ENCODE measurements at regions not wholly inside any gene's neighbourhood (a gene's known extent, or its start where the extent isn't known, plus 50 kb on each side); places are given as distances from the start of the nearest gene placed in this dataset.

GRCh38 chr14:85442996-85443395, 86.9 kb upstream of the FLRT2 start:
- no peak for DNase-seq

DNA sequence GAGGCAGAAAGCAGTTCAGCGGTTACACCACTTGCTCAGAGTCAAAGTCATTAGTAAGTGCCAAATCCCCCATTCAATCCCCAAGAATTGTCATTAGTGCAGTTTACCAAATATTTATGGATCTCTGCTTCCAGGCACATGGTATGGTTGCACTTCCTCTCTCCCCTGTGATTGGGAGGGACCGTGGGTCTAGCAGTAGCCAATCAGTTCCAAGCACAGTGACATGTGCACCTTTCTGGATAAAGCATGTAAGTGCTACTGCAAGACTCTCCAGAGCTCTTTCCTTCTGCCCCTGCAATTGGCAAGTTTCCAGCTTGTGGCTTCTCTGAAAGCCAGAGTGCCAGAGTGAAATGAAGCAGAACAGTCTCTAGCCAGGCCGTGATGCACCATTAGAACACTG, 85.3 kb upstream of the FLRT2 start:
- DNase-seq, result no peak

DNA sequence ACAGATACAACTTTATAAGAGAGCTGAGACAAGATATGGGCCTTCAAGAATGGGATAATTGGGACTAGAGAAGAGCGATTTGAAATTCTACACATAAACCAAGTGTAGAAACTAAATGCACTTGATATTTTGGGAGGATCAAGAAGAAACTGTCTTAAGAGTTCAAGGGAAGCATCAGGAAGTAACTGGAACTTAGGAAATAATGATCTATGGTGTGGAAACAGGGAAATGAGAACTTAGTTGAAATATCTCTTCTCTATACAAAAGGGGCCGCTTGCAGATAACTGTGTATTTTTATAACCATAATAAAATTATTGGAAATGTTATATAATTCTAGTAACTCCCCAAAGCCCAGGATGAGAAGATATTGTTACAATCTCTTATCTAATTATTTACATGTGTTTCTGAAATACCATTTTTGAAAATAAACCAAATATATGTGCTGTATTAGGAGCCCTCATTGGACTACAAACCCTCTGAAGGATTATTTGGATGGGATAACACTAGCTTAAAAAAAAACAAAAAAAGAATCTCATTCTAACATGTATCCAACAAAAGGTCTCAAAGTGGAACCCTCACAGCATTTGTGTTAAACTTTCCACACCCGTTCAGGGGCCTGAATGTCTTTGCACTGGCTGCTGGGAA, 84.7 kb upstream of the FLRT2 start:
- no peak for DNase-seq

DNA sequence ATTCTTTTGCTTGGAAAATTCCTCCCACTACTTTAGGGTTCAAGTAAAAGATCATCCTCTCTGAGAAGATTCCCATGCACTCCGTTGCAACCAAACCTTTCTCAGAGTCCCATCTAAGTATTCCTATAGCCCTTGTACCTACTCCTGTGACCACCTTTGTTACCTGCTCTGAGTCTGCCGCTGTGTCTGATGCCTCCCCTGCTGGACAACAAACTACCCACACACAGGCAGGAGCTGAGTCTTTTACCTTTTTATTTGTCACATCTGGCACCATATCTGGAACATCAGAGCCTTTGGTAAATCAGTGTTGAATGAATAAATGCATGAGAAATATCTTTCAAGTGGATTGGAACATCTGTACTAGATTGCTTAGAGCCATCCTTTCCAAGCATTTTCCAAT, 82.1 kb upstream of the FLRT2 start:
- DNase-seq, result no peak

DNA sequence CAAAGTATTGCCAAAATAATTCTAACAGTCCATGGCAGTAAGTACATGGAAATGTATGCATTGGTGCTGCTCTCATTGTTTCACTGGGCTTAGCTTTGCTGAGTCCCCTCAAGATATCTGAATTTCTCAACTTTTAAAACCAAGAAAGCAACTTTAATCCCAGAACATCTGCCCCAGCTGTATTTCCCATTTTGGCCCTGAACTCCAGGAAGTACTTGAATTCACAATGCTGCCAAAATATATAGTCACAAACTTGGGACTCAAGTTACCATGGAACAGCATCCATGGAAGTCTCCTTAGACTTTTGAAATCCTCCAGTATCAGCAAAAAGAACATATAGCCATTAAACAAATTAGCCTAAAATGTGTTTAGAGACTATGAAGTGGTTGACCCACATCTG, 78.5 kb upstream of the FLRT2 start:
- DNase-seq, result no peak

- DNase-seq, result no peak
Measured at GRCh38 chr14:85453401-85454225, 76.3 kb upstream of the FLRT2 start.

DNA sequence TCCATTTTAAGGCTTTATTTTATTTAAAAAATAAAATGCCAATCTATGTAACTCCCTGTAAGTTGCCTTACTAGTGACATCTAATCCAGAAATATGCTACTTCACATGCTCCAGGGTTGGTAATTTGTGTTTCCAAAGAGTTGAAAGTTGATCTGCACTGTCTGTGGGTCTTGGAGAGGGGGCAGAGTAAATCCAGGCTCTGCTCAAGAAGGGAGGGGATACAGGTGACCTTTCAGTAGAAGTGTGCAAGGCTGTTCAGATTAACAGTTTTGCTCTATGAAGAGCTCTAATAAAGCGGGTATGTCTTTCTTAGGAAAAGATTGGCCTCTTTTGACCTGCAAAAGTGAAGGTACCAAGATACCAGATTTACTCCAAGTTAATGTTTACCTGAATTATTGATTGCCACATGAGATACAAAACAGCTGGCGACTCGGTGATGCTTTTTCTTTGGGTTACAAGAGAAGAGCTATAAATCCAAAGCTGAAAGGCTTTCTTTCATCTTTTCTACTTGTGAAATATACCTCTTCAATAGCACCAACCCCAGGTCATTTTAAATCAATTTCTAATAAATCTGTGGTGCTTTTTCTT, 75.6 kb upstream of the FLRT2 start:
- no peak for DNase-seq

DNA sequence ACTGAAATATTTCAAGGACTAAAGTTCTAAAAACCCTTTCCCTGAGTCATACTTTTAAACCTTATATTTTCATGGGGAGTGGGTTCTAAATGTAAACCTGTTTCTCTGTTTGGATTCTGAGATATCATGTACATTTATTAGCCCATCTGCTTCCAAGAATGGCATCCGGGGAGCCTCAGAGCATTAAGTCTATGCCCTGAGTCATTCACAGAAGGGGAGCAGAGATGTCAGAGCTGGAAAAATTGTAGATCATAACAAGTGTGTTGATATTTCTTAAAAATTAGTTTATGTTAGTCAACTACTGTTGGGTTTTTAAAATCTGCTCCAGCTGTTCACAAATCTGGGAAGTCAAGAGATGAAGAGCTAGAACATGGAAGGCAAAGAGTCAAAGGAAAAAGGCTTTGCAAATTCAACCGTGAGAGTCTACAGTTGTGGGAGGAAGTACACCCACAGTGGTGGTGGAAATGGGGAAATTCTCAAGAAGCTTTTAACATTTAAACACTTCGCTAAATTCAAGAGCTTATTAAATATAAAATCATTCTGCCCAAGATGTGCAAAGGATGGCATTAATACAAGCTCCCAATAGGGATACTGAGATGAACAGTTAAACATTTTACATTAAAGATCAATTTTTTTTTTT, 70.5 kb upstream of the FLRT2 start:
- no peak for DNase-seq

DNA sequence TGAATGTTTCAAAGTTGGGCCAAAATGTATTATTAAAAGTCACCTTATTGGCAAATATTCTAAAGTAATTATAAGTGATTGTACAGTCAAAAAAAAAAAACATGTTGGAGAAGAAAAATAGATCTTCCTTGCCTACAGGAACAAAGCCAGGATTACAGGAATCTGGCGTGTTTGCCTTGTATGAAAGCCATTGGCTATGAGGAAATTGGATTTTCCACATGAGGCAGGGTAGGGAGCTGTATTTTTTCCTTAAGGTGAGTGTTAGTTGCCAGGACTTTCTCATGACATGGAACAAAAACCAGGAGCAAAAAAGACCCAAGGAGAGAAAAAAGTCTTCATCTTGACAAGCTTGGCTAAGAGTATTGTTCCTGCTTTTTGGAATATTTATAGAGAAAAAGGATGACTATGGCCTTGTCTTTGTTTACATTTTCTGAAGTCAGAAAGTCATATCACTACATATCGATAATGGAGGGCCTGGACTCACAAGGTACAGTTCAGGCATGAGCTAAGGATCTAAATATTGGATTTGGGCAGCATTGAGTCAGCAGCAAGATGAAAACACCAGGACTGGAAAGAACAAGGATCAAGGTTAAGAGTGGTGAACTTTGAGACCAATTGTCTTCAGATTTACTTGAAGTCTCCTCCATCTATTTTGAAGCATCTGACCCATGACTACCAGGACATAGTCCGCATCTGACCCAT, 68.4 kb upstream of the FLRT2 start:
- DNase-seq, result no peak

- no peak for DNase-seq
Measured at GRCh38 chr14:85463512-85463911, 66.4 kb upstream of the FLRT2 start.

GRCh38 chr14:85464135-85464895, 65.6 kb upstream of the FLRT2 start:
- DNase-seq, result no peak

DNA sequence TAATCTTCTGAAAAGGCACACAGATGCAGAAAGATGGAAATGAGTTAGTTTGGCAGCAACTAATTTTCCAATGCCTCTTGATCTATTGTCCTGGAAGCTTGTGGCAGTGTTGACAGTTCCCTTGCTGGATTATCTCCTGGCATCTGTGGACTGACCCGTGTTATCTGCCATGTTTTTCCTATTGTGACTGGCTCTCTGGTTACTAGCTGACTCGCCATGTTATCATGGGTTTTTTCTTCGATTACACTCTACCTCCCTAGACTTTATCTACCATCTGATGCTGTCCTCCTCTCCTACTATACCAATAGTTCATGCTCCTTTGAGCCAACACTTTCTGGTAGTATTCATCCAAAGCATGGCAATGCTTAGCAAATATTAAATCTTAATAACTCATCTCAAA, 63.3 kb upstream of the FLRT2 start:
- DNase-seq, result no peak

- no peak for DNase-seq
Measured at GRCh38 chr14:85468816-85469215, 61.1 kb upstream of the FLRT2 start.

GRCh38 chr14:85471156-85471555, 58.8 kb upstream of the FLRT2 start:
- DNase-seq, result no peak

- peak; percentile 27 for DNase-seq
Measured at GRCh38 chr14:85471744-85472143, 58.2 kb upstream of the FLRT2 start.

- no peak for DNase-seq
Measured at GRCh38 chr14:85474431-85474830, 55.5 kb upstream of the FLRT2 start.

- DNase-seq, result no peak
Measured at GRCh38 chr14:85475113-85475512, 54.8 kb upstream of the FLRT2 start.

- DNase-seq, result no peak
Measured at GRCh38 chr14:85479306-85479705, 50.6 kb upstream of the FLRT2 start.

DNA sequence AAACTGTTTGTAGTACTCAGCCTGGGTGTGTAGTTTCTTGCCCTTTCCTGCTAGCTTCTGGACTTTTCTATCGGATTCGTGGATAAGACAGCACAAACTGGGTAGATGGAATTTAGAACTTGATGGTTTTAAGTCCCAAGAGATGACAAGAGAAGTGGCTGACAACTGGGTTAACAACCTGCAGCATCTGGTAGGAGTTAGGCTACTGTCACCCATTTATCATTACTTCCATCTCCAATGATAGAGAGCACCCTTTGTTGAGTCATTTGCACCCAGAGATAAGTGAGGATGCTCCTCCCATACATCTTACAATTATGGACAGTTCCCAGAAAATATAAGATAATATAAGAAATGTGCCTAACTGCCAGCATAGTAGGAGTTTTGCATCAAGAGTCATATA, 50.2 kb upstream of the FLRT2 start:
- DNase-seq, result no peak

Data from left hindlimb (tissue), 1 donor.